ENCODE measurements at regions not wholly inside any gene's neighbourhood (a gene's known extent, or its start where the extent isn't known, plus 50 kb on each side); places are given as distances from the start of the nearest gene placed in this dataset.

GRCh38 chr18:77366720-77367641, 117.3 kb downstream of the GALR1 start (continued):
- TF ChIP-seq ZFP36L1 (CRISPR knock-in tag; IDR thresholded peaks at IDR 0.05) (0 out of 2 replicates have a peak, but pooled peaks have one; percentile 63), ZNF678 (CRISPR knock-in tag; IDR thresholded peaks at IDR 0.05) (no peak), PAXIP1 (CRISPR knock-in tag; conservative IDR thresholded peaks at IDR 0.05) (peak; percentile 76), ARID3A (IDR thresholded peaks at IDR 0.05; ENCODE audit: low read depth, low read length) (peak; percentile 54; the same call in 1 of the 2 replicates), MIXL1 (CRISPR knock-in tag; IDR thresholded peaks at IDR 0.05) (peak; percentile 68; the same call in 1 of the 2 replicates), ZNF253 (CRISPR knock-in tag; IDR thresholded peaks at IDR 0.05; ENCODE audit: borderline replicate concordance) (no peak), SOX6 (IDR thresholded peaks at IDR 0.05) (no peak), SOX6 (CRISPR knock-in tag; IDR thresholded peaks at IDR 0.05) (peak; percentile 83), MXI1 (IDR thresholded peaks at IDR 0.05; ENCODE audit: borderline replicate concordance, low read depth, low read length) (peak; percentile 12; the same call in 1 of the 3 replicates), CBX2 (IDR thresholded peaks at IDR 0.05; ENCODE audit: low read depth, low read length) (0 out of 2 replicates have a peak, but pooled peaks have one; percentile 59), CBX2 (CRISPR knock-in tag; IDR thresholded peaks at IDR 0.05; ENCODE audit: low read depth) (no peak), NCOR1 (IDR thresholded peaks at IDR 0.05; ENCODE audit: borderline replicate concordance, low read length) (peak; percentile 68; the same call in 1 of the 2 replicates), NFKBIZ (CRISPR knock-in tag; IDR thresholded peaks at IDR 0.05) (peak; percentile 24; the same call in 1 of the 2 replicates), HOXA5 (CRISPR knock-in tag; IDR thresholded peaks at IDR 0.05) (0 out of 2 replicates have a peak, but pooled peaks have one; percentile 43), RARA (CRISPR knock-in tag; IDR thresholded peaks at IDR 0.05) (peak; percentile 64), TERF1 (CRISPR knock-in tag; IDR thresholded peaks at IDR 0.05) (no peak), MLX (CRISPR knock-in tag; IDR thresholded peaks at IDR 0.05) (peak; percentile 84), HMG20B (CRISPR knock-in tag; conservative IDR thresholded peaks at IDR 0.05) (peak; percentile 53; the same call in 1 of the 2 replicates), NR2C2 (CRISPR knock-in tag; IDR thresholded peaks at IDR 0.05; ENCODE audit: borderline replicate concordance) (no peak), CBX5 (CRISPR knock-in tag; IDR thresholded peaks at IDR 0.05; ENCODE audit: borderline replicate concordance) (peak; percentile 83), ZFAT (CRISPR knock-in tag; conservative IDR thresholded peaks at IDR 0.05) (no peak)

Data from HepG2 (cell line).